ENCODE measurements at regions not wholly inside any gene's neighbourhood (a gene's known extent, or its start where the extent isn't known, plus 50 kb on each side); places are given as distances from the start of the nearest gene placed in this dataset.

- DNase-seq (ENCODE audit: low read depth in 4 of 4, low spot score in 1 of 4), result no peak
Measured at GRCh38 chr1:78792756-78793155, 143.1 kb downstream of the IFI44 start.

GRCh38 chr1:78797108-78797781 lies 147.6 kb downstream of the IFI44 start:
- no peak for DNase-seq (ENCODE audit: low read depth in 4 of 4, low spot score in 1 of 4)

GRCh38 chr1:78799926-78800325 lies 150.3 kb downstream of the IFI44 start:
- no peak for DNase-seq (ENCODE audit: low read depth in 4 of 4, low spot score in 1 of 4)

GRCh38 chr1:78814176-78814575 lies 164.5 kb downstream of the IFI44 start:
- no peak for DNase-seq (ENCODE audit: low read depth in 4 of 4, low spot score in 1 of 4)

GRCh38 chr1:78825561-78825960 lies 175.9 kb downstream of the IFI44 start:
- no peak for DNase-seq (ENCODE audit: low read depth in 4 of 4, low spot score in 1 of 4)

- no peak for DNase-seq (ENCODE audit: low read depth in 4 of 4, low spot score in 1 of 4)
Measured at GRCh38 chr1:78829644-78830043, 176.9 kb downstream of the ADGRL4 start.

- no peak for DNase-seq (ENCODE audit: low read depth in 4 of 4, low spot score in 1 of 4)
Measured at GRCh38 chr1:78830321-78830720, 176.2 kb downstream of the ADGRL4 start.

GRCh38 chr1:78831731-78832360 lies 174.7 kb downstream of the ADGRL4 start:
- no peak for DNase-seq (ENCODE audit: low read depth in 4 of 4, low spot score in 1 of 4)

GRCh38 chr1:78833491-78833890 lies 173.0 kb downstream of the ADGRL4 start:
- DNase-seq (ENCODE audit: low read depth in 4 of 4, low spot score in 1 of 4), result no peak

GRCh38 chr1:78834201-78834741 lies 172.3 kb downstream of the ADGRL4 start:
- no peak for DNase-seq (ENCODE audit: low read depth in 4 of 4, low spot score in 1 of 4)

- no peak for DNase-seq (ENCODE audit: low read depth in 4 of 4, low spot score in 1 of 4)
Measured at GRCh38 chr1:78836726-78837125, 169.8 kb downstream of the ADGRL4 start.

- peak in 3 of 4 experiments; percentile 1 to 9 (median 2) for DNase-seq (ENCODE audit: low read depth in 4 of 4, low spot score in 1 of 4)
Measured at GRCh38 chr1:78839704-78840277, 166.7 kb downstream of the ADGRL4 start.
